Hepatocyte (in vitro differentiated cells): ENCODE measurements at regions not wholly inside any gene's neighbourhood (a gene's known extent, or its start where the extent isn't known, plus 50 kb on each side); places are given as distances from the start of the nearest gene placed in this dataset.
A peak's percentile ranks its signal among the peaks of the same experiment; 100 is the strongest.
"Not testable (repeated sequence)": the region's sequence is repeated elsewhere in the genome, so short reads cannot be mapped to it uniquely, and the experiment has no call there.

Experiments used
- DNase-seq: peaks from one replicate; pipeline ENCODE4 v3.0.0-alpha.2; 2016; ENCODE audit warnings: low spot score
- H2AFZ ChIP-seq: fragments of 200-600 bp; sonication (generic); 2 replicates; pipeline ENCODE4 v1.6.0; 2016; ENCODE audit warnings: antibody characterized with exemption, mild to moderate bottlenecking
- H3K27ac ChIP-seq: fragments of 200-600 bp; sonication (generic); 2 replicates; pipeline ENCODE4 v1.5.1; 2016; ENCODE audit warnings: mild to moderate bottlenecking
- H3K27me3 ChIP-seq: fragments of 200-600 bp; sonication (generic); 2 replicates; pipeline ENCODE4 v1.6.1; 2016
- H3K36me3 ChIP-seq: fragments of 200-600 bp; sonication (generic); replicated peaks from 2 replicates; pipeline ENCODE4 v1.5.1; 2016; ENCODE audit warnings: low read depth; ENCODE audit not compliant: insufficient read depth
- H3K4me1 ChIP-seq: fragments of 200-600 bp; sonication (generic); 2 replicates; pipeline ENCODE4 v1.5.1; 2016; ENCODE audit warnings: mild to moderate bottlenecking, moderate library complexity; ENCODE audit not compliant: insufficient read depth
- H3K4me2 ChIP-seq: fragments of 200-600 bp; sonication (generic); 2 replicates; pipeline ENCODE4 v1.6.0; 2016
- H3K4me3 ChIP-seq: fragments of 200-600 bp; sonication (generic); 2 replicates; pipeline ENCODE4 v1.5.1; 2016; ENCODE audit warnings: mild to moderate bottlenecking
- H3K79me2 ChIP-seq: fragments of 200-600 bp; sonication (generic); 2 replicates; pipeline ENCODE4 v1.6.0; 2017; ENCODE audit warnings: mild to moderate bottlenecking
- H3K9me2 ChIP-seq: fragments of 200-600 bp; sonication (generic); replicated peaks from 2 replicates; pipeline ENCODE4 v1.6.0; 2017; ENCODE audit warnings: mild to moderate bottlenecking; ENCODE audit not compliant: insufficient read depth
- H3K9me3 ChIP-seq: fragments of 200-600 bp; sonication (generic); 2 replicates; pipeline ENCODE4 v1.5.1; 2016; ENCODE audit warnings: low read depth, mild to moderate bottlenecking
- H4K20me1 ChIP-seq: fragments of 200-600 bp; sonication (generic); 2 replicates; pipeline ENCODE4 v1.6.0; 2016; ENCODE audit warnings: mild to moderate bottlenecking; ENCODE audit not compliant: insufficient read depth, poor library complexity, severe bottlenecking
- EZH2 ChIP-seq: fragments of 200-600 bp; sonication (generic); IDR thresholded peaks from 2 replicates; pipeline ENCODE4 v1.6.1; 2016; ENCODE audit warnings: antibody characterized with exemption, mild to moderate bottlenecking, borderline replicate concordance
- EZH2phosphoT487 ChIP-seq: fragments of 200-600 bp; sonication (generic); IDR thresholded peaks from one replicate; pipeline ENCODE4 v1.6.1; 2018; ENCODE audit warnings: antibody characterized with exemption, mild to moderate bottlenecking, low read depth, moderate library complexity; ENCODE audit not compliant: unreplicated experiment, severe bottlenecking
- WGBS: methylation state at CpG from one replicate; pipeline ENCODE4 v1.1.6; 2016; ENCODE audit warnings: low lambda C conversion rate; ENCODE audit errors: missing lambda C conversion rate; 5-methylcytosine and 5-hydroxymethylcytosine counted together
- TF ChIP-seq, protein P1 (sequence below): fragments of 200-600 bp; sonication (generic); IDR thresholded peaks from 2 replicates; pipeline ENCODE4 v1.5.1; 2016; ENCODE audit warnings: antibody characterized with exemption, mild to moderate bottlenecking; ENCODE audit not compliant: poor library complexity

DNA sequence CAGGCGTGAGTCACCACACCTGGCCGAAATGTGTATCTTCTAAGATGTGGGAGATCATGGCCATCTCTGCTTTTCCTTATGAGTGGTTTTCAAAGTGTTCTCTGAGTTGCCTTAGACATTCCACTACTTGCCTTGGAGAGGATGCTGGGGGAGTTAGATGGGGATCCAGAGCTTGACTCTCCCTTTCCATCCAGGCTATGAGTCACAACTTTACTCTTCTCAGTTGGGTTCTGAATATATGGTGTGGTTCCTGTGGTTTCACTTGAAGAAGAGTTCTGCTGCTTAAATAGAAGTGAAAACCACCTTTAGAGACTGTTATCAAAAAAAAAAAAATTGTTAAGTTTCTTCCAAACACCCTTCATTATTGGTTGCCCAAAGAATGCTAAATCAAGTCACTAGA is 217.6 kb downstream of the ZNF608 start:
- TF ChIP-seq EZH2phosphoT487 (no peak), EZH2 (no peak)
- TF ChIP-seq, protein P1, sequence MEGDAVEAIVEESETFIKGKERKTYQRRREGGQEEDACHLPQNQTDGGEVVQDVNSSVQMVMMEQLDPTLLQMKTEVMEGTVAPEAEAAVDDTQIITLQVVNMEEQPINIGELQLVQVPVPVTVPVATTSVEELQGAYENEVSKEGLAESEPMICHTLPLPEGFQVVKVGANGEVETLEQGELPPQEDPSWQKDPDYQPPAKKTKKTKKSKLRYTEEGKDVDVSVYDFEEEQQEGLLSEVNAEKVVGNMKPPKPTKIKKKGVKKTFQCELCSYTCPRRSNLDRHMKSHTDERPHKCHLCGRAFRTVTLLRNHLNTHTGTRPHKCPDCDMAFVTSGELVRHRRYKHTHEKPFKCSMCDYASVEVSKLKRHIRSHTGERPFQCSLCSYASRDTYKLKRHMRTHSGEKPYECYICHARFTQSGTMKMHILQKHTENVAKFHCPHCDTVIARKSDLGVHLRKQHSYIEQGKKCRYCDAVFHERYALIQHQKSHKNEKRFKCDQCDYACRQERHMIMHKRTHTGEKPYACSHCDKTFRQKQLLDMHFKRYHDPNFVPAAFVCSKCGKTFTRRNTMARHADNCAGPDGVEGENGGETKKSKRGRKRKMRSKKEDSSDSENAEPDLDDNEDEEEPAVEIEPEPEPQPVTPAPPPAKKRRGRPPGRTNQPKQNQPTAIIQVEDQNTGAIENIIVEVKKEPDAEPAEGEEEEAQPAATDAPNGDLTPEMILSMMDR: no peak
- H3K9me2 ChIP-seq: no peaks in the 10 kb centered on the region
- H3K27ac ChIP-seq: peak overlapping the region; percentile 73
- H3K27me3 ChIP-seq: no peaks in the 10 kb centered on the region
- no peaks in the 10 kb centered on the region for H4K20me1 ChIP-seq
- no peaks in the 10 kb centered on the region for H3K79me2 ChIP-seq
- no peak overlapping the region for H2AFZ ChIP-seq
- H3K4me2 ChIP-seq: no peak overlapping the region
- peaks cover 8% of the 10 kb centered on the region for H3K4me1 ChIP-seq
- H3K4me3 ChIP-seq: no peak overlapping the region
- no peaks in the 10 kb centered on the region for H3K9me3 ChIP-seq
- no peaks in the 10 kb centered on the region for H3K36me3 ChIP-seq
- no peak for DNase-seq
- 98% methylated on average over 2 of the region's 2 CpGs for WGBS

DNA sequence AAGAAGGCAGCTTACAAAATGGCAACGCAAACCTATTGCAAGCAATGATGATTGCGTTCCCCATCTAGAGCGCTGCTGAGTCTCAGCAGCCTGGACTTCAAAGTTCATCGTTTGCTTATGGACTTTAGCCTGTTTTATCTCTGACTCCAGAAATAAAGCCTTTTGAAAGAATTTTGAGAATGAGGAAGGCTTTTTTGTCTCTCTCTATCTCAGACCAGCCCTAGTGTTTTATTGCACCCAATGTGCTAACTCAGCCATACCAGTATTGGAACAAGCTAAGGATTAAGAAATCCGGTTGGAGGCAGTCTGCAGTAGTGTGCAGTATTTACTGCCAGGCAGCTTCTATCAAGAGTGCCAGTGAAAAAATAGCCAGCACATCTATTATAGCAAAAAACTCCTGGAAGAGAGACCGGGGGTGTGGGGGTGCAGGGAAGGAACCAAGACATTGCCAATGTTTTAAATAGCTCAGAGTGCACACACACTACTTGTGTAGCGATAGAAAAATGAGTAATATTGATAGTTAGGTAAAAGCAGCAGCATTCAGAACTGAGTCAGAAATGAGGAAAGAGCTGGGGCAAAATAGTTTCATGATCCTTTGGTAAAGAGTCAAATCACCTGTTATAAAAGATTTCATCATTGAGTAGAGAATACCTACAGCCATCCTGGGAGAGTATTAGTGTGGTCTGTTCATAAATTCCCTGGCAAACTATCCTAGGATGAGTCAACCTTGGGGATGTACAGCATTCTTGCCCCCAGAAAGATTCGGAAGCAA is 219.0 kb downstream of the ZNF608 start:
- Histone ChIP-seq H3K4me1 (peaks cover 8% of the 10 kb centered on the region), H3K4me3 (no peak overlapping the region), H3K36me3 (no peaks in the 10 kb centered on the region), H2AFZ (no peak overlapping the region), H3K9me3 (no peaks in the 10 kb centered on the region), H3K27ac (peak overlapping the region; percentile 73), H4K20me1 (no peaks in the 10 kb centered on the region), H3K9me2 (no peaks in the 10 kb centered on the region), H3K27me3 (no peaks in the 10 kb centered on the region), H3K4me2 (peak overlapping the region; percentile 50), H3K79me2 (no peaks in the 10 kb centered on the region)
- no peak for TF ChIP-seq EZH2phosphoT487
- TF ChIP-seq, protein P1: no peak
- TF ChIP-seq EZH2: no peak
- 38% methylated on average over 8 of the region's 8 CpGs for WGBS
- peak; percentile 74 for DNase-seq

DNA sequence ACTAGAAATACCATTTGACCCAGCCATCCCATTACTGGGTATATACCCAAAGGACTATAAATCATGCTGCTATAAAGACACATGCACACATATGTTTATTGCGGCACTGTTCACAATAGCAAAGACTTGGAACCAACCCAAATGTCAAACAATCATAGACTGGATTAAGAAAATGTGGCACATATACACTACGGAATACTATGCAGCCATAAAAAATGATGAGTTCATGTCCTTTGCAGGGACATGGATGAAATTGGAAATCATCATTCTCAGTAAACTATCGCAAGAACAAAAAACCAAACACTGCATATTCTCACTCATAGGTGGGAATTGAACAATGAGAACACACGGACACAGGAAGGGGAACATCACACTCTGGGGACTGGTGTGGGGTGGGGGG is 220.4 kb downstream of the ZNF608 start:
- H3K79me2 ChIP-seq, H3K36me3 ChIP-seq, H3K9me3 ChIP-seq, H3K27ac ChIP-seq, H2AFZ ChIP-seq, H3K4me1 ChIP-seq, H3K4me2 ChIP-seq, H3K4me3 ChIP-seq, H3K27me3 ChIP-seq, H3K9me2 ChIP-seq, DNase-seq, H4K20me1 ChIP-seq: not testable (repeated sequence)
- 100% methylated on average over 3 of the region's 4 CpGs for WGBS

DNA sequence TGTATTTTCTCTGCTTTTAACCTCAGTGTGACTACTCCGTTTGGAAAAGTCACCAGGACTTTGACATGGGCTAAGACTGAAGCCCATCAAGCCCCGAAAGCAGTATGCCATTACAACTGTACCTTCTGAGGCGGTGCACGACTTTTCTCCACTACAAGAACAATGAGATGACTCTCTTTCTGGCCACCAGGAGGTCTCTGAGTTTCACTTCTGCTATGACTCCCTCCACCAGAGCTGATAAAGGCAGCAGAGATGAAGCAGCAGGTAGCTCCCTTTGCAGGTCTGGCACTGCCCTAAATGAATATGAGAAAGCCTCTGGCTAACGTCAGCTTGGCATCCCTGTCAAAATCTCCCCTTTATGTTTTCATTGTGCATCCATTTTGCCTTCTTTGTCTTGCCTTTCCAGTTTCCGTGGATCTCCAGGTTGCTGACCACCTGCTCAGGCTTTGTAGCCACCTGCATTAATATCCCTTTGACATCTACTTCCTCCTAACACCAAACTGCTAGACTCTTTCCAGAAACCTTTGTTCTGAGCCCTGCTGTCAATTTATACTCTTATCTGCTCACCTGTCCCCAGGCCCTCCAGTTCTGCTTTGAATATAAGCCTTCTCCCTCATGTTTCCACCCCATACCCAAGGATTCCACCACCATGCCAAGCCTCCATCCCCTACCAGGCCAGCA is 221.7 kb downstream of the ZNF608 start:
- DNase-seq: no peak
- Histone ChIP-seq H3K27ac (no peak overlapping the region), H3K4me3 (no peak overlapping the region), H3K9me3 (no peaks in the 10 kb centered on the region), H3K9me2 (no peaks in the 10 kb centered on the region), H3K4me1 (peaks cover 8% of the 10 kb centered on the region), H3K36me3 (no peaks in the 10 kb centered on the region), H3K79me2 (no peaks in the 10 kb centered on the region), H3K27me3 (no peaks in the 10 kb centered on the region), H3K4me2 (no peak overlapping the region), H2AFZ (no peak overlapping the region), H4K20me1 (no peaks in the 10 kb centered on the region)
- WGBS: 91% methylated on average over 6 of the region's 6 CpGs
- TF ChIP-seq EZH2: no peak
- TF ChIP-seq EZH2phosphoT487: no peak
- TF ChIP-seq, protein P1: no peak
